GM12878 (cell line): ENCODE measurements at regions not wholly inside any gene's neighbourhood (a gene's known extent, or its start where the extent isn't known, plus 50 kb on each side); places are given as distances from the start of the nearest gene placed in this dataset.

Experiments used
- ATAC-seq: fragments of 200-7000 bp; cut with Tn5 transposase; 3 replicates; pipeline ENCODE4 v1.9.1; 2020; ENCODE audit warnings: mild to moderate bottlenecking, moderate library complexity
- BruUV-seq: library from RNA; stranded (reverse); fragments of 400-500 nt; replicated peaks from 2 replicates; lab custom pipeline; 2021; lab: Mats Ljungman, UMichigan
- CTCF ChIA-PET: fragments of 300-600 bp; sonication (Branson Sonifier 250); formaldehyde crosslinking; extraction: SDS; loops from one replicate; lab custom pipeline; 2021; ENCODE audit warnings: inconsistent platforms; lab: Yijun Ruan, JAX
- POLR2A ChIA-PET: fragments of 350-600 bp; formaldehyde crosslinking; extraction: SDS; loops from one replicate; lab custom pipeline; 2021; ENCODE audit warnings: inconsistent platforms; lab: Charles Lee
- RAD21 ChIA-PET: fragments of 300-600 bp; sonication (Branson Sonifier 250); formaldehyde crosslinking; loops from one replicate; lab custom pipeline; 2023; ENCODE audit warnings: antibody characterized with exemption; ENCODE audit not compliant: unreplicated experiment; lab: Charles Lee
- SMC1A ChIA-PET: fragments of 300-600 bp; sonication (Branson Sonifier 250); formaldehyde crosslinking; loops from one replicate; lab custom pipeline; 2023; ENCODE audit not compliant: unreplicated experiment, uncharacterized antibody; lab: Charles Lee
- DNase-seq: peaks from one replicate; pipeline ENCODE4 v3.0.0-alpha.2; 2011; ENCODE audit warnings: low read depth, low spot score
- FAIRE-seq: peaks from 3 replicates; lab custom pipeline; 2011; peaks lifted over from hg19 to GRCh38; lab: Jason Lieb, UNC
- H2AFZ ChIP-seq: 2 replicates; pipeline ENCODE4 v1.6.0; 2011; ENCODE audit warnings: low read depth, low read length, control low read depth; ENCODE audit not compliant: control insufficient read depth
- H3K27ac ChIP-seq: 2 replicates; pipeline ENCODE4 v1.5.1; 2011; ENCODE audit warnings: control low read depth; ENCODE audit not compliant: control insufficient read depth, insufficient read depth
- H3K27me3 ChIP-seq, 2 experiments: replicated peaks in 1 of 2; 2 replicates each; pipeline versions ENCODE4 v1.6.0 to v1.6.1; 2011; ENCODE audit warnings: low read length in 1 of 2; ENCODE audit not compliant: control insufficient read depth in 2 of 2, insufficient read depth in 2 of 2
- H3K36me3 ChIP-seq, 2 experiments: 2 replicates each; pipeline ENCODE4 v1.5.1; 2011; ENCODE audit warnings: low read length in 1 of 2; ENCODE audit not compliant: control insufficient read depth in 2 of 2, insufficient read depth in 2 of 2
- H3K4me1 ChIP-seq: 2 replicates; pipeline ENCODE4 v1.6.1; 2011; ENCODE audit warnings: mild to moderate bottlenecking, low read length, moderate library complexity, mixed read lengths; ENCODE audit not compliant: control insufficient read depth, insufficient read depth
- H3K4me2 ChIP-seq: 2 replicates; pipeline ENCODE4 v1.6.0; 2011; ENCODE audit warnings: control low read depth; ENCODE audit not compliant: control insufficient read depth, insufficient read depth
- H3K4me3 ChIP-seq: fragments of 200-600 bp; sonication (generic); 2 replicates; pipeline ENCODE4 v1.5.1; 2016
- H3K79me2 ChIP-seq: 2 replicates; pipeline ENCODE4 v1.6.0; 2011; ENCODE audit warnings: low read length; ENCODE audit not compliant: control insufficient read depth, insufficient read depth
- H3K9ac ChIP-seq: 2 replicates; pipeline ENCODE4 v1.8.0; 2011; ENCODE audit warnings: low read length, control low read depth, mixed read lengths; ENCODE audit not compliant: control insufficient read depth, insufficient read depth
- H3K9me3 ChIP-seq: replicated peaks from 3 replicates; pipeline ENCODE4 v1.5.1; 2011; ENCODE audit warnings: mild to moderate bottlenecking, low read length; ENCODE audit not compliant: control insufficient read depth, insufficient read depth
- H4K20me1 ChIP-seq: 2 replicates; pipeline ENCODE4 v1.6.0; 2011; ENCODE audit not compliant: control insufficient read depth, insufficient read depth
- CBFB ChIP-seq: IDR thresholded peaks from 2 replicates; pipeline ENCODE4 v1.6.1; 2016; ENCODE audit warnings: antibody characterized with exemption, low read depth
- FOS ChIP-seq: IDR thresholded peaks from 3 replicates; pipeline ENCODE4 v1.6.1; 2011; ENCODE audit warnings: borderline replicate concordance; ENCODE audit not compliant: insufficient read length; ENCODE audit errors: extremely low read depth
- PAX5 ChIP-seq: IDR thresholded peaks from 2 replicates; pipeline ENCODE4 v1.6.1; 2011; ENCODE audit warnings: low read depth, low read length, borderline replicate concordance
- PML ChIP-seq: IDR thresholded peaks from 2 replicates; pipeline ENCODE4 v1.6.1; 2012; ENCODE audit warnings: low read length, inconsistent platforms
- POLR2A ChIP-seq: IDR thresholded peaks from 2 replicates; pipeline ENCODE4 v1.6.1; 2011; ENCODE audit warnings: low read depth, mild to moderate bottlenecking, low read length
- RFX5 ChIP-seq: IDR thresholded peaks from 2 replicates; pipeline ENCODE4 v1.6.1; 2011; ENCODE audit warnings: low read depth, low read length, improper control_type of control experiment
- SP1 ChIP-seq: IDR thresholded peaks from one replicate; pipeline ENCODE4 v1.6.1; 2011; ENCODE audit warnings: low read depth, low read length
- SREBF1 ChIP-seq: IDR thresholded peaks from 2 replicates; pipeline ENCODE4 v1.6.1; 2012; ENCODE audit warnings: mild to moderate bottlenecking, low read length
- SUPT20H ChIP-seq: IDR thresholded peaks from 2 replicates; pipeline ENCODE4 v1.6.1; 2011; ENCODE audit warnings: low read depth, mild to moderate bottlenecking, low read length, moderate library complexity, borderline replicate concordance; ENCODE audit not compliant: control insufficient read depth
- WRNIP1 ChIP-seq: IDR thresholded peaks from 2 replicates; pipeline ENCODE4 v1.6.1; 2011; ENCODE audit warnings: low read depth, low read length, improper control_type of control experiment, borderline replicate concordance
- ZBED1 ChIP-seq: IDR thresholded peaks from 2 replicates; pipeline ENCODE4 v1.6.1; 2016; ENCODE audit warnings: borderline replicate concordance
- WGBS: methylation state at CpG from one replicate; pipeline ENCODE4 v1.1.6; 2016; ENCODE audit warnings: low lambda C conversion rate; ENCODE audit not compliant: insufficient replicate concordance, insufficient coverage; ENCODE audit errors: missing lambda C conversion rate; 5-methylcytosine and 5-hydroxymethylcytosine counted together
- in situ Hi-C: fragments of 300-500 bp; cut with MboI; formaldehyde crosslinking; loops from 9 replicates; pipeline ENCODE4 v1.14.3; 2018; ENCODE audit warnings: mixed read lengths
- intact Hi-C: fragments of 100-400 bp; cut with micrococcal nuclease; formaldehyde crosslinking; loops from one replicate; pipeline ENCODE4 v1.14.2; 2022; ENCODE audit not compliant: unreplicated experiment
- TF ChIP-seq, protein P1 (sequence below): IDR thresholded peaks from 2 replicates; pipeline ENCODE4 v1.6.1; 2011; ENCODE audit warnings: low read depth, mild to moderate bottlenecking, low read length, moderate library complexity, borderline replicate concordance; ENCODE audit errors: extremely low read depth

DNA sequence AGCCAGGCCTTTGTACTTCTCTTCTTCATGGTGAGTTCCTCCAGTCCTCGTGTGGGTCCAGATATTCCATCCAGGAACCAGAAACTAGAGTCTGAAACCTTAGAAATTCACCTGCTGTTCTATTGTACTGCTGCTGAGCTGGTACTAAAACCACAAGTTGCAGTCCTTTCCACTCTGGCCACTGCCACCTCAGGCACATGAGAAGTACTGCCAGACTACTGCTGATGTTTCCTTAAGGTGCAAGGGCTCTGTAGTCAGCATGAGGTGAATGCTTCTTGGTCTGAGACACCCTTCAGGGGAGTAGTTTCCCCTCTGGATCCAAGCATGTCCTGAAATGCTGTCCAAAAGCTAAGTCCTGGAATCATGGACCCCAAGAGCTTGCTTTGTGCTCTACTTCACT lies 399.6 kb upstream of the CT83 start (continued):
- TF ChIP-seq PML (no peak), RFX5 (no peak)

DNA sequence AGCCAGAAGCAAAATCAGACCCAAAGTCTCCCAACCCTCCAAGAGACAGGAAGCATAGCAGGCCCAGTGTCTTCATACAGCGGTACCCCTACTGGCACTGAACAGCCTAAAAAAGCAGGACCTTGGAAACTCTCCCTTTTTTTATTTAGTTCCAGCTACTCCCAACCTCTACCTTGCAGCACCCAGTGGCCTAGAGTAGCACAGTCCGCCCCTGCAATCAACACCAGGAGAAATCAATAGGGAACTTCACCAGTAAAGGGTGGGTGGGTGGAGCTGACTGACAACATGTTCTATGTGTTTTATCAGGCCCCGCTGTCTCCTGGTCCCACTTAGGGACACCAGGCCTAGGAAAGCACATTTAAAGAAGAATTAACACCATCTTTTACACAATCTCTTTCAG lies 378.5 kb upstream of the CT83 start:
- H3K4me2 ChIP-seq: no peak overlapping the region
- in situ Hi-C loops: no loop called here
- no peaks in the 10 kb centered on the region for H4K20me1 ChIP-seq
- H3K27ac ChIP-seq: no peak overlapping the region
- H3K9ac ChIP-seq: no peak overlapping the region
- no peak for DNase-seq
- POLR2A ChIA-PET: no interaction called here
- SMC1A ChIA-PET: no interaction called here
- TF ChIP-seq ZBED1 (no peak), SP1 (no peak)
- TF ChIP-seq, all 136 proteins: peak for 0
- H3K36me3 ChIP-seq: no peaks in the 10 kb centered on the region
- H3K9me3 ChIP-seq: no peaks in the 10 kb centered on the region
- CTCF ChIA-PET: no interaction called here
- ATAC-seq (no peak), FAIRE-seq (no peak)
- BruUV-seq: no TSS peak
- no peak overlapping the region for H3K4me3 ChIP-seq
- no peaks in the 10 kb centered on the region for H3K4me1 ChIP-seq
- intact Hi-C loops: no loop called here
- H2AFZ ChIP-seq: no peak overlapping the region
- RAD21 ChIA-PET: no interaction called here
- 24% methylated on average over 3 of the region's 3 CpGs for WGBS
- H3K79me2 ChIP-seq: no peaks in the 10 kb centered on the region
- no peaks in the 10 kb centered on the region for H3K27me3 ChIP-seq

DNA sequence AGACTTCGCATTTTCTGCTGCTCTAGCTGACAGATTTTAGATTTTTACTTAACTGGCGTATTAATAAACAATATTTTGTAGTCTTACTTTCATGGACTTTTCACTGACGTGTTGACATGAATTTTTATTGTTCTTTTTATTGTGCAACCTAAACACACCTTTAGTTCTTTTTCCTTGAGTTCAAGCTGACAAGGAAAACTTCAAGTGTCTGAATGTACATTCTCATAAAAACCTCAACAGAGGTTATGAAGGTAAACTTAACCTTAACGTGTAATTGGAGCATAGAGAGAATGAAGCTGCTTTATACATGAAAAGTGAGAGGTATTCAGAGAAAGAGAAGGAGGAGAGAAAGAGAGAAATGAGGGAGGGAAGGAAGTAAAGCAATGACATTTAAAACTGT lies 364.3 kb upstream of the CT83 start:
- FAIRE-seq (no peak), DNase-seq (no peak), ATAC-seq (no peak)
- no peak overlapping the region for H3K9ac ChIP-seq
- ChIA-PET RAD21 (no interaction called here), POLR2A (no interaction called here), SMC1A (interaction anchor here (1.4 to 1.9 kb wide), 3 partner anchors 10 to 47 kb away, joined by 3 to 5 read pairs (median 4); no protein-coding TSS in a partner anchor), CTCF (no interaction called here)
- WGBS: 0% methylated on average over 4 of the region's 4 CpGs
- H3K4me1 ChIP-seq: no peaks in the 10 kb centered on the region
- no peak overlapping the region for H3K27ac ChIP-seq
- no peaks in the 10 kb centered on the region for H3K9me3 ChIP-seq
- H4K20me1 ChIP-seq: no peaks in the 10 kb centered on the region
- no peak overlapping the region for H3K4me2 ChIP-seq
- no peaks in the 10 kb centered on the region for H3K36me3 ChIP-seq
- in situ Hi-C loops: no loop called here
- no peak overlapping the region for H3K4me3 ChIP-seq
- no peaks in the 10 kb centered on the region for H3K27me3 ChIP-seq
- TF ChIP-seq, protein P1, sequence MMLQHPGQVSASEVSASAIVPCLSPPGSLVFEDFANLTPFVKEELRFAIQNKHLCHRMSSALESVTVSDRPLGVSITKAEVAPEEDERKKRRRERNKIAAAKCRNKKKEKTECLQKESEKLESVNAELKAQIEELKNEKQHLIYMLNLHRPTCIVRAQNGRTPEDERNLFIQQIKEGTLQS: no peak
- TF ChIP-seq SUPT20H (no peak), CBFB (no peak), WRNIP1 (no peak), PAX5 (no peak), FOS (no peak), POLR2A (no peak), RFX5 (no peak), SREBF1 (no peak)
- H3K79me2 ChIP-seq: no peaks in the 10 kb centered on the region
- no TSS peak for BruUV-seq
- intact Hi-C loops: no loop called here
- no peak overlapping the region for H2AFZ ChIP-seq
